A549 (cell line): ENCODE measurements at regions not wholly inside any gene's neighbourhood (a gene's known extent, or its start where the extent isn't known, plus 50 kb on each side); places are given as distances from the start of the nearest gene placed in this dataset.

Source experiments
- FOSL2 ChIP-seq, 2 experiments: fragments of 450-650 bp in 1 of 2; fragments of >200 bp in 1 of 2; sonication (Bioruptor Twin) in 1 of 2; formaldehyde crosslinking; IDR thresholded peaks; 2 replicates each; pipeline versions ENCODE4 v1.5.0 to v1.6.1; 2016 to 2020; ENCODE audit warnings: mild to moderate bottlenecking in 1 of 2, moderate library complexity in 1 of 2
- KDM1A ChIP-seq: fragments of 200-600 bp; sonication (generic); IDR thresholded peaks from 2 replicates; pipeline ENCODE4 v1.6.1; 2016; ENCODE audit warnings: low read depth, mild to moderate bottlenecking
- SMC3 ChIP-seq: fragments of >200 bp; sonication (Bioruptor Twin); formaldehyde crosslinking; IDR thresholded peaks from 3 replicates; pipeline ENCODE4 v1.6.1; 2018; ENCODE audit warnings: inconsistent platforms

DNA sequence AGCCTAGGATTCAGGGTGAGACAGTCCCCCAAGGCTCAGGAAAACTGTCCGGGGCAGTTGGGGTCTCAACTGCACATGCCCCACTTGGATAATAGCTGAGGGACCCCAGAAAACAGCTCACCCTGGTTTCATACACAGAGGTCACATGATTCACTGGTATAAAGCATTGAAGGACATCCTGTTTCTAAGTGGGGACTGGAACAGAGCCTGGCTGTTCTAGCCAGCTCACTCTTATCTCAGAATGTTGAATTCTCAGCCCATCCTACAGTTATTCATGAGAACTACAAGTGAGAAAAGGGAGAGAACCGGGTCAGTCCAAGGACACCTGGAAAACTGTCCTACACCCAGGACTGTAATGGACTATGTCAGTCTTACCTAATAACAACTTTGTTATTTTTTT lies 170.9 kb downstream of the FGF1 start:
- TF ChIP-seq SMC3: no peak
- no peak for TF ChIP-seq FOSL2 (IDR thresholded peaks at IDR 0.05)
- TF ChIP-seq FOSL2 (CRISPR knock-in tag; IDR thresholded peaks at IDR 0.05): no peak
- no peak for TF ChIP-seq KDM1A
